GM21447 (cell line): ENCODE measurements at regions not wholly inside any gene's neighbourhood (a gene's known extent, or its start where the extent isn't known, plus 50 kb on each side); places are given as distances from the start of the nearest gene placed in this dataset.

ENCODE experiments used
- ATAC-seq: cut with Tn5 transposase; IDR thresholded peaks from one replicate; pipeline ENCODE4 v1.9.1; 2021; ENCODE audit not compliant: unreplicated experiment

GRCh38 chr4:152039023-152039481 is 278.2 kb upstream of the GATB start:
- ATAC-seq: no peak

GRCh38 chr4:152038238-152038637 is 277.4 kb upstream of the GATB start:
- ATAC-seq: no peak

GRCh38 chr4:152037435-152037834 is 276.6 kb upstream of the GATB start:
- no peak for ATAC-seq

- ATAC-seq: no peak
Measured at GRCh38 chr4:152033621-152034020, 272.8 kb upstream of the GATB start.

- no peak for ATAC-seq
Measured at GRCh38 chr4:152032722-152033131, 271.9 kb upstream of the GATB start.

GRCh38 chr4:152029631-152030030 is 268.8 kb upstream of the GATB start:
- no peak for ATAC-seq

GRCh38 chr4:152028131-152028530 is 267.3 kb upstream of the GATB start:
- no peak for ATAC-seq

- ATAC-seq: no peak
Measured at GRCh38 chr4:152024881-152025280, 264.1 kb upstream of the GATB start.

- no peak for ATAC-seq
Measured at GRCh38 chr4:152023674-152024073, 262.9 kb upstream of the GATB start.

GRCh38 chr4:152022543-152022942 is 261.7 kb upstream of the GATB start:
- ATAC-seq: no peak

- no peak for ATAC-seq
Measured at GRCh38 chr4:152021788-152022438, 261.1 kb upstream of the GATB start.

- ATAC-seq: no peak
Measured at GRCh38 chr4:152020073-152020472, 259.3 kb upstream of the GATB start.

- ATAC-seq: no peak
Measured at GRCh38 chr4:152016303-152016620, 255.5 kb upstream of the GATB start.

GRCh38 chr4:152015597-152016302 is 254.9 kb upstream of the GATB start:
- ATAC-seq: no peak

GRCh38 chr4:152014280-152014679 is 253.5 kb upstream of the GATB start:
- peak; percentile 91 for ATAC-seq

- no peak for ATAC-seq
Measured at GRCh38 chr4:152011469-152011868, 250.7 kb upstream of the GATB start.

GRCh38 chr4:152010710-152011079 is 249.9 kb upstream of the GATB start:
- ATAC-seq: no peak

GRCh38 chr4:152009983-152010709 is 249.3 kb upstream of the GATB start:
- no peak for ATAC-seq

GRCh38 chr4:152009031-152009670 is 248.3 kb upstream of the GATB start:
- no peak for ATAC-seq

- ATAC-seq: no peak
Measured at GRCh38 chr4:152007111-152007510, 246.3 kb upstream of the GATB start.

GRCh38 chr4:152004801-152005200 is 244.0 kb upstream of the GATB start:
- ATAC-seq: no peak

- no peak for ATAC-seq
Measured at GRCh38 chr4:152000518-152000917, 239.7 kb upstream of the GATB start.
